Smooth muscle cell (in vitro differentiated cells): ENCODE measurements at regions not wholly inside any gene's neighbourhood (a gene's known extent, or its start where the extent isn't known, plus 50 kb on each side); places are given as distances from the start of the nearest gene placed in this dataset.

Experiments
- DNase-seq: peaks from one replicate; lab custom pipeline; 2025; ENCODE audit not compliant: unreplicated experiment; lab: John Stamatoyannopoulos, UW
- H2AFZ ChIP-seq: fragments of 200-600 bp; sonication (generic); 2 replicates; pipeline ENCODE4 v1.6.0; 2016; ENCODE audit warnings: antibody characterized with exemption, low read depth, mild to moderate bottlenecking
- H3F3A ChIP-seq: fragments of 200-600 bp; sonication (generic); 2 replicates; pipeline ENCODE4 v1.6.0; 2017; ENCODE audit warnings: antibody characterized with exemption, low read depth
- H3K27ac ChIP-seq: fragments of 200-600 bp; sonication (generic); 2 replicates; pipeline ENCODE4 v1.5.1; 2016; ENCODE audit warnings: low read depth, mild to moderate bottlenecking
- H3K27me3 ChIP-seq: fragments of 200-600 bp; sonication (generic); 2 replicates; pipeline ENCODE4 v1.6.1; 2016; ENCODE audit warnings: low read depth, mild to moderate bottlenecking
- H3K36me3 ChIP-seq: fragments of 200-600 bp; sonication (generic); 2 replicates; pipeline ENCODE4 v1.5.1; 2016; ENCODE audit warnings: low read depth
- H3K4me1 ChIP-seq: fragments of 200-600 bp; sonication (generic); 2 replicates; pipeline ENCODE4 v1.5.1; 2016; ENCODE audit warnings: low read depth
- H3K4me2 ChIP-seq: fragments of 200-600 bp; sonication (generic); 2 replicates; pipeline ENCODE4 v1.6.0; 2016; ENCODE audit warnings: mild to moderate bottlenecking
- H3K4me3 ChIP-seq: fragments of 200-600 bp; sonication (generic); 2 replicates; pipeline ENCODE4 v1.5.1; 2016; ENCODE audit warnings: mild to moderate bottlenecking
- H3K79me2 ChIP-seq: fragments of 200-600 bp; sonication (generic); 2 replicates; pipeline ENCODE4 v1.6.0; 2016; ENCODE audit warnings: low read depth, mild to moderate bottlenecking
- H3K9ac ChIP-seq: fragments of 200-600 bp; sonication (generic); 2 replicates; pipeline ENCODE4 v1.6.0; 2016; ENCODE audit warnings: low read depth
- H3K9me3 ChIP-seq: fragments of 200-600 bp; sonication (generic); replicated peaks from 2 replicates; pipeline ENCODE4 v1.5.1; 2016; ENCODE audit warnings: low read depth
- H4K20me1 ChIP-seq: fragments of 200-600 bp; sonication (generic); 2 replicates; pipeline ENCODE4 v1.6.0; 2016; ENCODE audit warnings: low read depth
- CTCF ChIP-seq: fragments of 200-600 bp; sonication (generic); IDR thresholded peaks from 2 replicates; pipeline ENCODE4 v1.5.1; 2017; ENCODE audit warnings: borderline replicate concordance, mild to moderate bottlenecking, antibody characterized with exemption; ENCODE audit not compliant: insufficient read depth, poor library complexity, severe bottlenecking
- WGBS: methylation state at CpG from one replicate; pipeline ENCODE4 v1.1.7; 2016; ENCODE audit warnings: low lambda C conversion rate; 5-methylcytosine and 5-hydroxymethylcytosine counted together

- no peak overlapping the region for H3K4me3 ChIP-seq
- TF ChIP-seq CTCF = no peak
- no peaks in the 10 kb centered on the region for H3K79me2 ChIP-seq
- no peaks in the 10 kb centered on the region for H3K27me3 ChIP-seq
- H3K4me2 ChIP-seq = no peak overlapping the region
- H4K20me1 ChIP-seq = no peaks in the 10 kb centered on the region
- H3K36me3 ChIP-seq = no peaks in the 10 kb centered on the region
- H3F3A ChIP-seq = peaks cover 5% of the 10 kb centered on the region
- no peak overlapping the region for H2AFZ ChIP-seq
- H3K27ac ChIP-seq = peak overlapping the region; percentile 17
- H3K9ac ChIP-seq = no peak overlapping the region
- 94% methylated on average over 2 of the region's 2 CpGs for WGBS
- DNase-seq = no peak
- H3K9me3 ChIP-seq = no peaks in the 10 kb centered on the region
- peaks cover 5% of the 10 kb centered on the region for H3K4me1 ChIP-seq
Measured at GRCh38 chr11:28536504-28537267, 428.5 kb downstream of the METTL15 start.

- Histone ChIP-seq H3K9me3 (no peaks in the 10 kb centered on the region), H2AFZ (no peak overlapping the region), H3K4me3 (no peak overlapping the region), H3K4me2 (no peak overlapping the region), H3K36me3 (no peaks in the 10 kb centered on the region), H3K9ac (no peak overlapping the region), H3K27ac (no peak overlapping the region), H4K20me1 (no peaks in the 10 kb centered on the region), H3K27me3 (no peaks in the 10 kb centered on the region), H3K79me2 (no peaks in the 10 kb centered on the region), H3K4me1 (no peaks in the 10 kb centered on the region), H3F3A (peaks cover 5% of the 10 kb centered on the region)
- TF ChIP-seq CTCF = no peak
- DNase-seq = no peak
- 75% methylated on average over 2 of the region's 2 CpGs for WGBS
Measured at GRCh38 chr11:28535677-28536076, 427.5 kb downstream of the METTL15 start.

- no peaks in the 10 kb centered on the region for H4K20me1 ChIP-seq
- H3K27ac ChIP-seq = no peak overlapping the region
- 49% methylated on average over 3 of the region's 3 CpGs for WGBS
- H3K36me3 ChIP-seq = peaks cover 7% of the 10 kb centered on the region
- no peaks in the 10 kb centered on the region for H3K4me1 ChIP-seq
- H2AFZ ChIP-seq = no peak overlapping the region
- H3K4me3 ChIP-seq = no peak overlapping the region
- peaks cover 6% of the 10 kb centered on the region for H3K9me3 ChIP-seq
- H3K9ac ChIP-seq = no peak overlapping the region
- H3K79me2 ChIP-seq = no peaks in the 10 kb centered on the region
- DNase-seq = no peak
- peak overlapping the region; percentile 3 for H3K4me2 ChIP-seq
- no peaks in the 10 kb centered on the region for H3K27me3 ChIP-seq
- no peaks in the 10 kb centered on the region for H3F3A ChIP-seq
- peak; percentile 54 for TF ChIP-seq CTCF
Measured at GRCh38 chr11:28529540-28530410, 421.6 kb downstream of the METTL15 start.
